ENCODE measurements at regions not wholly inside any gene's neighbourhood (a gene's known extent, or its start where the extent isn't known, plus 50 kb on each side); places are given as distances from the start of the nearest gene placed in this dataset.
"Not testable (repeated sequence)": the region's sequence is repeated elsewhere in the genome, so short reads cannot be mapped to it uniquely, and the experiment has no call there.

DNA sequence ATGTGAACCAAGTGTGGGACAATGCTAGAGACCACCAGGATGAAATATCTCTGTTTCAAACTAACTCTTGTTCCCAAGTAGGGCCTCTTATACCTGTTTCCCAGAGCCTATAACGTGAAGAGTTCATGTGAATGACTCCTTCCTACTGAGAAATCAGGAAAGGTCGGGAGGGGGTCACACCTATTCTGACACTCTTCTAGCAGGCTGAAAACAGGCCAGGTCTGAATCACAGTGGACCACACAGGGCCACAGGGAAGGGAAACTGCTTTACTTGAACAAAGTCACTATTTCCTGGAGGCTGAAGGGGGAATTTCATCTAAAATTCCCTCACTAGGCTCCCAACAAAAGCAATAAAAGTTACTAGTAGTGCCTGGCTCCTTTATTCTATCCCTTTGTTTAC is 88.4 kb upstream of the BMP2 start:
- Mint-ChIP-seq H3K4me1 (no peaks in the 10 kb centered on the region), H3K4me3 (no peak overlapping the region), H3K27me3 (no peaks in the 10 kb centered on the region), H3K9me3 (peaks cover 12 to 14% of the 10 kb centered on the region in 2 donors), H3K27ac (no peak overlapping the region)
- DNase-seq = no peak
- no peak for ATAC-seq

DNA sequence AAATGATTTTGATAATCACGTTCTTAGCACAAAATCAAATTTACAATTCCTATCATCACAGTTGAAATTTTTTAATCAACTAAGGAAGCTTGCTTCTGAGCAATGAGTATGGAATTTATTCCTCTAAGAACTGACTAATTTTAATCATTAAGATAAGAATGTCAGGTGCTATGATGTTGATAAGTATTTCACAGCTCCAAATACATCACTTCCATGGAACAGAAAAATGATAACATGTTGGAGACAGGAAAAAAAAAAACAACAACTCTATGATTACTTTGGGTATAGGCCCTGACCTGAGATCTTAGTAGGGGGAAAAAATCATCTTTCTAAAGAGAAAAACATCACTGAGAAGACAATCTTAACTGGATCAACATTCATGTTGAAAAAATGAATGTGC is 89.4 kb upstream of the BMP2 start:
- H3K27me3 Mint-ChIP-seq = no peaks in the 10 kb centered on the region
- no peaks in the 10 kb centered on the region for H3K4me1 Mint-ChIP-seq
- DNase-seq (no peak), ATAC-seq (no peak)
- peaks cover 15 to 18% of the 10 kb centered on the region in 2 donors for H3K9me3 Mint-ChIP-seq
- no peak overlapping the region for H3K27ac Mint-ChIP-seq
- H3K4me3 Mint-ChIP-seq = no peak overlapping the region

DNA sequence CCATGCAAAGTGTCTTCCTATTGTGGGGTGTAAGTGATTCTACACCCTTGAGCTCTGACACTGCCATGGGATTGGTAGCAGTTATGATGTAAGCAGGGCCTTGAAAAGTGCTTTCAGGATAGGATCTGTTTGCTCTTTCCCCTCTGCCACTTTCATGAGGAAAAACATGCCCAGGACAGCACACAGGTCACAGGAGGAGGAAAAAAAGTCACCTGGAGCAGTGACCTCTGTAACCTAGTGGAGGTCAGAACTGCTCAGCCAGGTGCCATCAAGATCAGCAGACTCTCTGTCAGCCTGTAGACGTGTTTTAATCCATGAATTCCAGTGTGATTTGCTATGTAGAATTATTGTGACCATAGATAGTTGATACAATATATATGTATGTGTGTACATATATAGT is 92.7 kb upstream of the BMP2 start:
- Mint-ChIP-seq H3K4me3 (no peak overlapping the region), H3K27me3 (no peaks in the 10 kb centered on the region), H3K4me1 (no peaks in the 10 kb centered on the region), H3K27ac (no peak overlapping the region), H3K9me3 (peaks cover 15 to 17% of the 10 kb centered on the region in 2 donors)
- DNase-seq = no peak
- no peak for ATAC-seq

DNA sequence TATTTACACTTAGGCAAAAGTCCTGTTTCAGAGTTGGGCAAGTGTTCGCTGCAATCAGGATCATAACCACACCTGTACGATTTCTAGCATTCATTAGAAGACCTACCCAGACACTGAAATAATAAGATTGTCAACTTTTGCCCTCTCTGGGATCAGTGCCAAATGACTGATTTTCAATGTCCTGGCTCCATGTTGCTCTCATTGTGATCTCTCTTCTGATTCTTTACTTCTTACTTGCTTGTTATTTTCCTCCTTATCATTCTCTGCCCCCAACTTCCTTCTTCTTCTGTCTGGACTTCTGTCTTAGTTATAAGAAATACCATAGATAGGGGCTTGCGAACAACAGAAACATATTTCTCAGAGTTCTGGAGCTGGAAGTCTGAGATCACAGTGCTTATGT is 94.4 kb upstream of the BMP2 start:
- peaks cover 14 to 20% of the 10 kb centered on the region in 2 donors for H3K9me3 Mint-ChIP-seq
- ATAC-seq = no peak
- H3K4me3 Mint-ChIP-seq = no peak overlapping the region
- no peak overlapping the region for H3K27ac Mint-ChIP-seq
- no peaks in the 10 kb centered on the region for H3K27me3 Mint-ChIP-seq
- H3K4me1 Mint-ChIP-seq = no peaks in the 10 kb centered on the region
- DNase-seq = no peak

- no peak overlapping the region for H3K27ac Mint-ChIP-seq
- no peaks in the 10 kb centered on the region for H3K27me3 Mint-ChIP-seq
- DNase-seq (no peak), ATAC-seq (no peak)
- H3K4me3 Mint-ChIP-seq = no peak overlapping the region
- peaks cover 20 to 21% of the 10 kb centered on the region in 2 donors for H3K9me3 Mint-ChIP-seq
- no peaks in the 10 kb centered on the region for H3K4me1 Mint-ChIP-seq
These were observed 95.7 kb upstream of the BMP2 start for GRCh38 chr20:6671829-6672228.

- Mint-ChIP-seq H3K4me3 (no peak overlapping the region), H3K9me3 (peaks cover 24 to 26% of the 10 kb centered on the region in 2 donors), H3K27me3 (no peaks in the 10 kb centered on the region), H3K4me1 (peaks cover under 1% of the 10 kb centered on the region), H3K27ac (no peak overlapping the region)
- no peak for ATAC-seq
- DNase-seq = no peak
These were observed 98.9 kb upstream of the BMP2 start for GRCh38 chr20:6668546-6668945.

DNA sequence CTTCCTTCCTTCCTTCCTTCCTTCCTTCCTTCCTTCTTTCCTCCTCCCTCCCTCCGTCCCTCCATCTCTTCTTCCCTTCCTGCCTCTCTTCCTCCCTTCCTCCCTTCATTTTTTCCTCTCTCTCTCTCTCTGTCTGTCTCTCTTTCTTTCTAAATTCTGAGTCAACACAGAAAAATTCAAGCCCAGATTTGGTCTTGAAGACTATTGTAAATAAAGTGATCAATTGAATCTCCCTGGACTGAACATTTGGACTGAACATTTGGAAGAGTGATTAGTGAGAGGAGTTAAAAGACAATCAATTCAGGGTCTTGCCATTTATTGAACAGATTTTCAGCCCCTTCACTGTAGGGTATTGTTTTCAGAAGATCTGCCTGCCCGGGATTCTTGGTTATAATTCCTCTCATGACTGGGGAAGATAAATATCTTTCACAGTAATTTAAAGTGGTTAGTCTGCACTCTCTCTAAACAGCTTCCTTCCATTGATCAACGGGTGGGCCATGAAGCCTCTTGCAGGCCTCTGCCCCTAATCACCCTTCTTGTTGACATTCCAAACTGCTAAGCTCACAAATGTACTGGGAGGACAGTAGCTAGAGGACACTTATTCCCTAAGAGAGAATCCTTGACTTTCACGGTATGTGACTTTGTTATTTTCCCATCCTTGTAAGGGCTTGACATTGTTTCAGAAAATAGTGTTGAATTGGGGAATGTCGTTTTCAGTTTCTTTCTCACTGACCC is 101.7 kb upstream of the BMP2 start:
- Mint-ChIP-seq H3K4me1 (peaks cover 5% of the 10 kb centered on the region), H3K27me3 (no peaks in the 10 kb centered on the region), H3K9me3 (peaks cover 14 to 18% of the 10 kb centered on the region in 2 donors), H3K27ac (no peak overlapping the region), H3K4me3 (no peak overlapping the region)
- DNase-seq (no peak), ATAC-seq (no peak)

DNA sequence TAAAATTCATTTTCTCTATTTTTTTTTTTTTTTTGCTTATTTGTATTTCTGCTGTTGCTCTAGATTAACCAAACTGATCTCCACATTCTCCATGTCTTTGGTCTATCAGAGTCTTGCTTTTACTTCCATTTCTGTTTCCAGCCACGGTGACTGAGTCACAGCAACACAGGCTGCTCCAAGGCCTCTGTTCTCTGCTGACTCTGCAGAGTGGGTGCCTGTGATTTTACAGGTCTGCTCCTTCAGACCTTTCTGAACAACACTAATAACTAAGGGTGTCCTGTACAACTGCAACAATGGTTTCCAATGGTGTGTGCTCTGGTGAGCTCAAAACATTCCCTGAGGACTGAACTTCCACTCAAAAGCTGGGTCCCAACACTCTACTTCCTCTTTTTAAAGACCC is 102.3 kb upstream of the BMP2 start:
- no peak overlapping the region for H3K4me3 Mint-ChIP-seq
- H3K4me1 Mint-ChIP-seq = peaks cover 5% of the 10 kb centered on the region
- no peaks in the 10 kb centered on the region for H3K27me3 Mint-ChIP-seq
- no peak for DNase-seq
- H3K27ac Mint-ChIP-seq = no peak overlapping the region
- H3K9me3 Mint-ChIP-seq = peaks cover 14 to 18% of the 10 kb centered on the region in 2 donors
- no peak for ATAC-seq

- Mint-ChIP-seq H3K4me1 (peaks cover 5% of the 10 kb centered on the region), H3K27ac (no peak overlapping the region), H3K9me3 (peaks cover 14 to 18% of the 10 kb centered on the region in 2 donors), H3K27me3 (no peaks in the 10 kb centered on the region), H3K4me3 (no peak overlapping the region)
- ATAC-seq = no peak
- no peak for DNase-seq
These were observed 102.9 kb upstream of the BMP2 start for GRCh38 chr20:6664574-6664973.

GRCh38 chr20:6663751-6664388 is 103.6 kb upstream of the BMP2 start:
- Mint-ChIP-seq H3K27me3 (no peaks in the 10 kb centered on the region), H3K4me1 (peaks cover 5% of the 10 kb centered on the region), H3K4me3 (no peak overlapping the region), H3K27ac (no peak overlapping the region), H3K9me3 (peaks cover 14 to 18% of the 10 kb centered on the region in 2 donors)
- DNase-seq (no peak), ATAC-seq (no peak)

- Mint-ChIP-seq H3K4me3 (no peak overlapping the region), H3K27ac (no peak overlapping the region), H3K4me1 (peaks cover 5% of the 10 kb centered on the region), H3K27me3 (no peaks in the 10 kb centered on the region), H3K9me3 (peaks cover 13 to 24% of the 10 kb centered on the region in 2 donors)
- DNase-seq = no peak
- no peak for ATAC-seq
These were observed 104.4 kb upstream of the BMP2 start for GRCh38 chr20:6663104-6663503.

- no peak overlapping the region for H3K27ac Mint-ChIP-seq
- H3K9me3 Mint-ChIP-seq = peaks cover 13 to 17% of the 10 kb centered on the region in 2 donors
- no peaks in the 10 kb centered on the region for H3K27me3 Mint-ChIP-seq
- ATAC-seq = no peak
- no peak overlapping the region for H3K4me3 Mint-ChIP-seq
- peaks cover 5% of the 10 kb centered on the region for H3K4me1 Mint-ChIP-seq
- DNase-seq = no peak
These were observed 105.2 kb upstream of the BMP2 start for GRCh38 chr20:6662309-6662708.

DNA sequence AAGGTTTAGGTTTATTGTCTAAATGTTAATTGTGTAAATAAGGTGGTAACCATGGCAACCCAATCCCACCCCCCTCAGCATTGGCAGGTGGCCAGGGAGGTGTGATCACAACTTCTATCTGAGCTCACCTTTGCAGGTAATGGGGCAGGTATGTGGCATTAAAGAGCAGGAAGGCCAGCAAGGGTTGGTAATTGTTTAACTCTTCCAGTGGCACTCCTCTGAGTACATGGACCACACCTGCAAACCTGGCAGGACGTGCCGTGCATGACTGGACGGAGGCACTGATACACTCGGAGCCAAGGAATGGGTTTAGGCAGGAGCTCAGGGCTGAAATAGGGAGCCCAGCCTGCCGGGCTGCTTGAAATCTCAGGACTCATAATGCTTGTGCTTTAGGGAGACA is 107.0 kb upstream of the BMP2 start:
- Mint-ChIP-seq H3K27me3 (no peaks in the 10 kb centered on the region), H3K4me3 (no peak overlapping the region), H3K27ac (no peak overlapping the region), H3K9me3 (peaks cover 9 to 12% of the 10 kb centered on the region in 2 donors), H3K4me1 (peaks cover 5% of the 10 kb centered on the region)
- DNase-seq (no peak), ATAC-seq (no peak)

GRCh38 chr20:6658909-6659308 is 108.6 kb upstream of the BMP2 start:
- ATAC-seq, H3K27me3 Mint-ChIP-seq, H3K9me3 Mint-ChIP-seq, H3K27ac Mint-ChIP-seq, DNase-seq, H3K4me3 Mint-ChIP-seq, H3K4me1 Mint-ChIP-seq: not testable (repeated sequence)

GRCh38 chr20:6657904-6658303 is 109.6 kb upstream of the BMP2 start:
- no peak overlapping the region for H3K27ac Mint-ChIP-seq
- no peaks in the 10 kb centered on the region for H3K4me1 Mint-ChIP-seq
- H3K27me3 Mint-ChIP-seq = no peaks in the 10 kb centered on the region
- H3K9me3 Mint-ChIP-seq = peaks cover 5 to 6% of the 10 kb centered on the region in 2 donors
- DNase-seq = no peak
- no peak for ATAC-seq
- H3K4me3 Mint-ChIP-seq = no peak overlapping the region

GRCh38 chr20:6657111-6657510 is 110.4 kb upstream of the BMP2 start:
- H3K27me3 Mint-ChIP-seq = no peaks in the 10 kb centered on the region
- H3K9me3 Mint-ChIP-seq = peaks cover 5 to 12% of the 10 kb centered on the region in 2 donors
- H3K4me1 Mint-ChIP-seq = no peaks in the 10 kb centered on the region
- no peak overlapping the region for H3K27ac Mint-ChIP-seq
- H3K4me3 Mint-ChIP-seq = no peak overlapping the region
- no peak for ATAC-seq
- no peak for DNase-seq

Measured in stimulated activated naive CD8-positive, alpha-beta T cell treated with anti-CD3 and anti-CD28 coated beads, Interleukin-15, amount 100 ng/mL, for 72 hours (primary cell).